Stimulated activated CD4-positive, alpha-beta T cell treated with anti-CD3 and anti-CD28 coated beads, Interleukin-1b, Interleukin-23, amount 100 ng/mL, for 48 hours (primary cell): ENCODE measurements at regions not wholly inside any gene's neighbourhood (a gene's known extent, or its start where the extent isn't known, plus 50 kb on each side); places are given as distances from the start of the nearest gene placed in this dataset.

Source experiments
- DNase-seq: peaks from one replicate; pipeline ENCODE4 v3.0.0-alpha.2; 2020

GRCh38 chr1:11414926-11415538, 63.9 kb upstream of the DISP3 start:
- DNase-seq = no peak

GRCh38 chr1:11417162-11417561, 61.8 kb upstream of the DISP3 start:
- DNase-seq = no peak

GRCh38 chr1:11418056-11418455, 60.9 kb upstream of the DISP3 start:
- DNase-seq = no peak

- no peak for DNase-seq
Observed at GRCh38 chr1:11421443-11421842, 57.5 kb upstream of the DISP3 start.

- DNase-seq = no peak
Observed at GRCh38 chr1:11422686-11423085, 56.3 kb upstream of the DISP3 start.

- DNase-seq = no peak
Observed at GRCh38 chr1:11426617-11427016, 52.3 kb upstream of the DISP3 start.

- no peak for DNase-seq
Observed at GRCh38 chr1:11428789-11429188, 50.2 kb upstream of the DISP3 start.
